SK-N-MC (cell line): ENCODE measurements at regions not wholly inside any gene's neighbourhood (a gene's known extent, or its start where the extent isn't known, plus 50 kb on each side); places are given as distances from the start of the nearest gene placed in this dataset.

Source experiments
- EZH2 ChIP-seq: fragments of 200-600 bp; sonication (generic); IDR thresholded peaks from one replicate; pipeline ENCODE4 v1.6.1; 2017; ENCODE audit warnings: antibody characterized with exemption
- POLR2AphosphoS5 ChIP-seq: IDR thresholded peaks from 2 replicates; pipeline ENCODE4 v1.6.1; 2012; ENCODE audit warnings: mild to moderate bottlenecking, low read depth, low read length, borderline replicate concordance

- TF ChIP-seq EZH2 (no peak), POLR2AphosphoS5 (no peak)
These were observed 87.4 kb upstream of the GPC1 start for GRCh38 chr2:240347949-240348500.
